HepG2 (cell line): ENCODE measurements at regions not wholly inside any gene's neighbourhood (a gene's known extent, or its start where the extent isn't known, plus 50 kb on each side); places are given as distances from the start of the nearest gene placed in this dataset.
"Not testable (repeated sequence)": the region's sequence is repeated elsewhere in the genome, so short reads cannot be mapped to it uniquely, and the experiment has no call there.

Experiments
- ATAC-seq: fragments of 200-7000 bp; cut with Tn5 transposase; 3 replicates; pipeline ENCODE4 v1.9.1; 2020; ENCODE audit warnings: mild to moderate bottlenecking, moderate library complexity
- BruUV-seq: library from RNA; stranded (reverse); fragments of 400-500 nt; replicated peaks from 2 replicates; lab custom pipeline; 2021; lab: Mats Ljungman, UMichigan
- CTCF ChIA-PET: fragments of 300-600 bp; formaldehyde crosslinking; extraction: SDS; loops from one replicate; lab custom pipeline; 2021; ENCODE audit warnings: low total read pairs, inconsistent platforms, low intra/inter-chr PET ratio; lab: Yijun Ruan, JAX
- POLR2A ChIA-PET: fragments of 350-600 bp; sonication (Branson Sonifier 250); formaldehyde crosslinking; loops from one replicate; lab custom pipeline; 2020; ENCODE audit warnings: antibody characterized with exemption, inconsistent platforms; lab: Yijun Ruan, JAX
- DNase-seq: peaks from one replicate; pipeline ENCODE4 v3.0.0-alpha.2; 2015; ENCODE audit warnings: low spot score
- FAIRE-seq: peaks from 3 replicates; lab custom pipeline; 2011; peaks lifted over from hg19 to GRCh38; lab: Jason Lieb, UNC
- H2AFZ ChIP-seq: one replicate; pipeline ENCODE4 v1.6.1; 2011; ENCODE audit warnings: low read length, inconsistent platforms
- H3K27ac ChIP-seq: fragments of 300-600 bp; 3 replicates; pipeline ENCODE4 v1.8.0; 2011; ENCODE audit warnings: mixed run types, mild to moderate bottlenecking, mixed read lengths, low read length, inconsistent platforms; ENCODE audit not compliant: insufficient read depth; ENCODE audit errors: extremely low read length
- H3K27me3 ChIP-seq, 2 experiments: fragments of 200-600 bp in 1 of 2; 2 replicates in 1 of 2; 3 replicates in 1 of 2; pipeline versions ENCODE4 v1.6.0 to v1.8.0; 2011; ENCODE audit warnings: low read length in 2 of 2, mild to moderate bottlenecking in 2 of 2, moderate library complexity in 2 of 2, inconsistent platforms in 1 of 2; ENCODE audit not compliant: insufficient read depth in 2 of 2, control insufficient read depth in 1 of 2
- H3K36me3 ChIP-seq, 2 experiments: fragments of 200-600 bp in 1 of 2; replicated peaks in 1 of 2; 2 replicates in 1 of 2; 3 replicates in 1 of 2; pipeline versions ENCODE4 v1.5.1 to v1.8.0; 2011; ENCODE audit warnings: low read length in 2 of 2, inconsistent platforms in 1 of 2; ENCODE audit not compliant: insufficient read depth in 2 of 2, control insufficient read depth in 1 of 2
- H3K4me1 ChIP-seq: 2 replicates; pipeline ENCODE4 v1.5.1; 2012; ENCODE audit warnings: low read length, inconsistent platforms; ENCODE audit not compliant: insufficient read depth
- H3K4me2 ChIP-seq: 2 replicates; pipeline ENCODE4 v1.6.0; 2011; ENCODE audit warnings: low read depth, low read length, inconsistent platforms
- H3K4me3 ChIP-seq, 3 experiments: fragments of 200-600 bp in 1 of 3; sonication (generic), shearing (Covaris generic) in 1 of 3; replicated peaks in 1 of 3; 2 replicates each; pipeline ENCODE4 v1.5.1; 2011 to 2016; ENCODE audit warnings: low read length in 3 of 3, inconsistent platforms in 2 of 3, low read depth in 2 of 3, mild to moderate bottlenecking in 2 of 3, control low read depth in 1 of 3, mixed read lengths in 1 of 3; ENCODE audit not compliant: insufficient read depth in 1 of 3
- H3K79me2 ChIP-seq: one replicate; pipeline ENCODE4 v1.6.1; 2011; ENCODE audit warnings: low read length, inconsistent platforms; ENCODE audit not compliant: insufficient read depth
- H3K9ac ChIP-seq: 2 replicates; pipeline ENCODE4 v1.6.0; 2011; ENCODE audit warnings: mild to moderate bottlenecking, low read depth, low read length, inconsistent platforms; ENCODE audit not compliant: insufficient read depth
- H3K9me3 ChIP-seq: 2 replicates; pipeline ENCODE4 v1.5.1; 2012; ENCODE audit warnings: mild to moderate bottlenecking, low read length
- H4K20me1 ChIP-seq: 2 replicates; pipeline ENCODE4 v1.6.0; 2011; ENCODE audit warnings: inconsistent platforms, mild to moderate bottlenecking, low read length, moderate library complexity; ENCODE audit not compliant: insufficient read depth
- WGBS: methylation state at CpG from one replicate; pipeline ENCODE4 v1.1.6; 2017; ENCODE audit warnings: low lambda C conversion rate; 5-methylcytosine and 5-hydroxymethylcytosine counted together
- in situ Hi-C: cut with HindIII; loops from 2 replicates; pipeline ENCODE4 v1.10.0; 2017; ENCODE audit warnings: low pct_unique_long_range_greater_than_20kb; ENCODE audit not compliant: extremely low pct_ligation_motif_present
- intact Hi-C: fragments of 100-400 bp; cut with micrococcal nuclease; formaldehyde crosslinking; loops from one replicate; pipeline ENCODE4 v1.10.0; 2022; ENCODE audit not compliant: unreplicated experiment

- H4K20me1 ChIP-seq, H2AFZ ChIP-seq, in situ Hi-C loops, H3K9ac ChIP-seq, POLR2A ChIA-PET, H3K4me2 ChIP-seq, H3K4me1 ChIP-seq, intact Hi-C loops, H3K27ac ChIP-seq, FAIRE-seq, BruUV-seq, H3K36me3 ChIP-seq, H3K4me3 ChIP-seq, H3K79me2 ChIP-seq, H3K27me3 ChIP-seq, H3K9me3 ChIP-seq, DNase-seq, CTCF ChIA-PET: not testable (repeated sequence)
- 50% methylated on average over 1 of the region's 8 CpGs for WGBS
- ATAC-seq = peak; percentile 63
Measured at GRCh38 chr1:120519196-120519595, 104.4 kb downstream of the NBPF8 start.

GRCh38 chr1:120524416-120524815 is 109.6 kb downstream of the NBPF8 start:
- H3K9me3 ChIP-seq, in situ Hi-C loops, BruUV-seq, H3K27me3 ChIP-seq, H3K4me3 ChIP-seq, H3K79me2 ChIP-seq, FAIRE-seq, H3K4me1 ChIP-seq, H3K9ac ChIP-seq, H3K36me3 ChIP-seq, CTCF ChIA-PET, ATAC-seq, DNase-seq, H3K27ac ChIP-seq, H4K20me1 ChIP-seq, POLR2A ChIA-PET, intact Hi-C loops, H3K4me2 ChIP-seq, H2AFZ ChIP-seq: not testable (repeated sequence)
- 89% methylated on average over 3 of the region's 7 CpGs for WGBS

GRCh38 chr1:120525386-120525785 is 110.6 kb downstream of the NBPF8 start:
- H3K79me2 ChIP-seq, H3K27me3 ChIP-seq, H3K9ac ChIP-seq, POLR2A ChIA-PET, FAIRE-seq, H3K4me3 ChIP-seq, H3K9me3 ChIP-seq, H3K4me2 ChIP-seq, DNase-seq, BruUV-seq, in situ Hi-C loops, H3K4me1 ChIP-seq, intact Hi-C loops, H2AFZ ChIP-seq, H3K36me3 ChIP-seq, H4K20me1 ChIP-seq, H3K27ac ChIP-seq, CTCF ChIA-PET, ATAC-seq: not testable (repeated sequence)
- WGBS = 100% methylated on average over 2 of the region's 3 CpGs

- H3K27me3 ChIP-seq, H3K36me3 ChIP-seq, FAIRE-seq, H3K9ac ChIP-seq, CTCF ChIA-PET, BruUV-seq, POLR2A ChIA-PET, intact Hi-C loops, DNase-seq, H2AFZ ChIP-seq, in situ Hi-C loops, ATAC-seq, H3K9me3 ChIP-seq, H3K4me3 ChIP-seq, H4K20me1 ChIP-seq, H3K79me2 ChIP-seq, H3K4me2 ChIP-seq, H3K4me1 ChIP-seq, H3K27ac ChIP-seq: not testable (repeated sequence)
- WGBS = 90% methylated on average over 5 of the region's 5 CpGs
Measured at GRCh38 chr1:120529475-120530089, 114.7 kb downstream of the NBPF8 start.
